ENCODE measurements at regions not wholly inside any gene's neighbourhood (a gene's known extent, or its start where the extent isn't known, plus 50 kb on each side); places are given as distances from the start of the nearest gene placed in this dataset.

GRCh38 chr1:239322369-239322768 lies 64.0 kb upstream of the CHRM3 start:
- Histone ChIP-seq H3K36me3 (no peaks in the 10 kb centered on the region), H3K4me1 (no peaks in the 10 kb centered on the region), H3K27me3 (no peaks in the 10 kb centered on the region), H3K27ac (no peak overlapping the region), H3K9me3 (no peaks in the 10 kb centered on the region), H3K4me3 (no peak overlapping the region), H4K20me1 (no peaks in the 10 kb centered on the region), H3K4me2 (no peak overlapping the region), H3K9ac (no peak overlapping the region)
- TF ChIP-seq Cebpa-rat (IDR thresholded peaks at IDR 0.05) = no peak

DNA sequence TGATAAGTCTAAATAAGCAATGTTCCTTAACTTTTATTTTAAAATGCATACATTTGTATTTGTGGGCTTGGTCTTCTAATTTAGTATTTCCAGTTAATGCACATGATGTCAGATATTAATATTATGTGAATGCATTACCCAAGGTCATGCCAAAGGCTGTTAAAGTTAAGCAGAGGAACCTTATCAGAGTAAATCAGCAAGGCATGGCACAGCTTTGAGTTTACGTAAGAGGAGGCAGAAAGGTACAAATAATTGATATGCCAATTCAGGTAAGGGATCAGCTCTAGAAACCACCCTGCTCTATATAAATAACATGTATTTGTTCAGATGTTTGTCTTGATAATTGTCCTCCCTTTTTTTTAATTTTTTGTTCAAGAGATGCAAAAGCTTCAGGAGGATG lies 64.5 kb upstream of the CHRM3 start:
- Histone ChIP-seq H3K36me3 (no peaks in the 10 kb centered on the region), H3K4me2 (no peak overlapping the region), H3K4me1 (no peaks in the 10 kb centered on the region)

GRCh38 chr1:239317948-239318347 lies 68.4 kb upstream of the CHRM3 start:
- Histone ChIP-seq H3K27me3 (no peaks in the 10 kb centered on the region), H3K4me2 (no peak overlapping the region), H3K4me1 (no peaks in the 10 kb centered on the region), H3K9ac (no peak overlapping the region), H3K36me3 (no peaks in the 10 kb centered on the region), H3K27ac (no peak overlapping the region), H3K9me3 (no peaks in the 10 kb centered on the region), H3K4me3 (no peak overlapping the region), H4K20me1 (no peaks in the 10 kb centered on the region)
- TF ChIP-seq Cebpa-rat (IDR thresholded peaks at IDR 0.05) = no peak

More for the DNA sequence above, 64.5 kb upstream of the CHRM3 start:
- Histone ChIP-seq H3K27me3 (no peaks in the 10 kb centered on the region), H4K20me1 (no peaks in the 10 kb centered on the region), H3K9ac (no peak overlapping the region), H3K4me3 (no peak overlapping the region), H3K27ac (no peak overlapping the region), H3K9me3 (no peaks in the 10 kb centered on the region)
- TF ChIP-seq Cebpa-rat (IDR thresholded peaks at IDR 0.05) = no peak

DNA sequence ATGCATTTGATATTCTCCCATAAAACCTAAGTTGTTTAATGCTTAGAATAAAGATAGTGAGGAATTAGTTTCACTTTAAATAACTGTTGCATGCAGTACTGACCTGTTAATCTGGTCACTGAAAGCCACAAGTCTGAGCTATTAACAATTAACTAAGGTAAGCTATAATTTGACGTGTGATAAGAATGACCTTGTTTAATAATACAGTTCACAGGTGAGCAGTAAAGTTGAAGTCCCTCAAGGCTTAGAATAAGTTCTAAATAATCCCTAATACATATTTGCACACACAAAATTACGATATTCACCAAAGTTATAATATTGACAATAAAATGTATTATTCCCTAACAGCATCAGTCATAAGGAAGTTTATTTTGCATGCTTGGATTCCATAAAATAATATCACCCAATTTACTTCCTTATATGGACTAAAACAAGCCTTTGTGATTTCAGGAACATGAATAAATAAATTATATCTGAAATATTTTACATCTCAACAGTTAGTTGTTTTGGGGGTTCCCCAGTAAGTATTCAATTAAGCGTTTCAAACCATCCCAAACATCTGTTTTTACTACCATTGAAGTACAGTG lies 70.6 kb upstream of the CHRM3 start:
- H3K4me1 ChIP-seq = no peaks in the 10 kb centered on the region
- no peaks in the 10 kb centered on the region for H4K20me1 ChIP-seq
- H3K9me3 ChIP-seq = no peaks in the 10 kb centered on the region
- no peak overlapping the region for H3K9ac ChIP-seq
- H3K27ac ChIP-seq = no peak overlapping the region
- no peak for TF ChIP-seq Cebpa-rat (IDR thresholded peaks at IDR 0.05)
- H3K4me3 ChIP-seq = no peak overlapping the region
- no peaks in the 10 kb centered on the region for H3K27me3 ChIP-seq
- no peak overlapping the region for H3K4me2 ChIP-seq
- H3K36me3 ChIP-seq = no peaks in the 10 kb centered on the region

DNA sequence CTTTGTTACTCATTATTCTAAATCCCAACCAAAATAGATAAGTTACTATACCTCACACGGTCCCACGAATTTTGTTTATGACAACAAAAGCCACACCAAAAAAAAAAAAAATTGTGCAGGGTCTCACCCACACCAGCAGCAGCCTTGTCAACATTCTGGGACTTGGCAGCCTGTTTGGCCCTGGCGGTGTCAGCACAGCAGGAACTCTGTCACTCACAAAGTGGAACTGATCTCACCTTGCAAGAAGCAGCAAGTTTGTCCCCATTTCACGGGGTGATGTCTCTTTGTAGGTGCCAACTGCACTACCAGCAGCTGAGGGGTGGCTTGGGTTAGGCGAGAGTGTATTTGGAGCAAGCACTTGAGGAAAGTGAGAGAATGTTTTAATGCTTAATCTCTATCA lies 75.0 kb upstream of the CHRM3 start:
- Histone ChIP-seq H3K4me3 (no peak overlapping the region), H4K20me1 (no peaks in the 10 kb centered on the region), H3K27ac (no peak overlapping the region), H3K9ac (no peak overlapping the region), H3K4me2 (no peak overlapping the region), H3K36me3 (no peaks in the 10 kb centered on the region), H3K9me3 (no peaks in the 10 kb centered on the region), H3K4me1 (no peaks in the 10 kb centered on the region), H3K27me3 (no peaks in the 10 kb centered on the region)
- TF ChIP-seq Cebpa-rat (IDR thresholded peaks at IDR 0.05) = no peak

- Histone ChIP-seq H4K20me1 (no peaks in the 10 kb centered on the region), H3K4me3 (no peak overlapping the region), H3K4me2 (no peak overlapping the region), H3K36me3 (no peaks in the 10 kb centered on the region), H3K27me3 (no peaks in the 10 kb centered on the region), H3K9me3 (no peaks in the 10 kb centered on the region), H3K27ac (no peak overlapping the region), H3K9ac (no peak overlapping the region), H3K4me1 (no peaks in the 10 kb centered on the region)
- no peak for TF ChIP-seq Cebpa-rat (IDR thresholded peaks at IDR 0.05)
Measured at GRCh38 chr1:239308701-239309333, 77.6 kb upstream of the CHRM3 start.

GRCh38 chr1:239307886-239308285 lies 78.5 kb upstream of the CHRM3 start:
- no peaks in the 10 kb centered on the region for H3K36me3 ChIP-seq
- H3K9me3 ChIP-seq = no peaks in the 10 kb centered on the region
- no peaks in the 10 kb centered on the region for H3K4me1 ChIP-seq
- H3K4me2 ChIP-seq = no peak overlapping the region
- H3K27ac ChIP-seq = no peak overlapping the region
- H4K20me1 ChIP-seq = no peaks in the 10 kb centered on the region
- no peak for TF ChIP-seq Cebpa-rat (IDR thresholded peaks at IDR 0.05)
- no peak overlapping the region for H3K9ac ChIP-seq
- H3K4me3 ChIP-seq = no peak overlapping the region
- H3K27me3 ChIP-seq = no peaks in the 10 kb centered on the region

DNA sequence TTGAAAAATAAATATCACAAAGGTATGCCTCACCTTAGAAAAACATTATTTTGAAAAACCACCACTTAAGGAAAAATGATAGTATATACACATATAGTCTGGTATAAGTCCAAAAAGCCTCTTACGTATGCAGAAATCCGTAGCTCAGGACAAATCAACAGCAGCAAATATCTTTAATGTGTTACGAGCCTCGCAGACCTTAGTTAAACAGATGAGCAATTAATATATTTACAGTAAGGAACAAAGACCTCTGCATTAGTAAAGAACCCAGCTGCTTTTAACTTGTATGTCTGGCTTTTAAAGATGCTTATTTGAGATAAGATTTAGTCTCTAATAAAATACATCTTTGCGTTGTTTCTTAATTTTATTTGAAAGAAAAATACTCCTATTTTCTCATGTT lies 79.9 kb upstream of the CHRM3 start:
- no peaks in the 10 kb centered on the region for H3K36me3 ChIP-seq
- no peak overlapping the region for H3K4me3 ChIP-seq
- no peak for TF ChIP-seq Cebpa-rat (IDR thresholded peaks at IDR 0.05)
- no peak overlapping the region for H3K9ac ChIP-seq
- H4K20me1 ChIP-seq = no peaks in the 10 kb centered on the region
- no peaks in the 10 kb centered on the region for H3K9me3 ChIP-seq
- no peaks in the 10 kb centered on the region for H3K27me3 ChIP-seq
- H3K4me2 ChIP-seq = no peak overlapping the region
- no peaks in the 10 kb centered on the region for H3K4me1 ChIP-seq
- no peak overlapping the region for H3K27ac ChIP-seq

DNA sequence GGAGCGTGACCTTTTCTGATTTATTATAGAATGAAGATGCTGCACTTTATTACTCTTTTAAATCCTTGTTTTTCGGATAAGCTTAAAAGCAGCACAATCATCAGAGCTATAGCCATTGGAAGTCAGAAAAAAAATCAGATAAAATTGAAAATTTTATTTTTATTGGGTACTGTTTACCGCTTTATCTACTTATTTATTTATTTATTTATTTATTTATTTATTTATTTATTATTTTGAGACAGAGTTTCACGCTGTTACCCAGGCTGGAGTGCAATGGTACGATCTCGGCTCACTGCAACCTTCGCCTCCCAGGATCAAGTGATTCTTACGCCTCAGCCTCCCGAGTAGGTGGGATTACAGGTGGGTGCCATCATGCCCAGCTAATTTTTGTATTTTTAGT lies 83.1 kb upstream of the CHRM3 start:
- H3K9me3 ChIP-seq = no peaks in the 10 kb centered on the region
- H3K9ac ChIP-seq = no peak overlapping the region
- H3K27me3 ChIP-seq = no peaks in the 10 kb centered on the region
- H3K4me3 ChIP-seq = no peak overlapping the region
- no peak overlapping the region for H3K4me2 ChIP-seq
- H4K20me1 ChIP-seq = no peaks in the 10 kb centered on the region
- no peak for TF ChIP-seq Cebpa-rat (IDR thresholded peaks at IDR 0.05)
- no peaks in the 10 kb centered on the region for H3K4me1 ChIP-seq
- no peak overlapping the region for H3K27ac ChIP-seq
- H3K36me3 ChIP-seq = no peaks in the 10 kb centered on the region

DNA sequence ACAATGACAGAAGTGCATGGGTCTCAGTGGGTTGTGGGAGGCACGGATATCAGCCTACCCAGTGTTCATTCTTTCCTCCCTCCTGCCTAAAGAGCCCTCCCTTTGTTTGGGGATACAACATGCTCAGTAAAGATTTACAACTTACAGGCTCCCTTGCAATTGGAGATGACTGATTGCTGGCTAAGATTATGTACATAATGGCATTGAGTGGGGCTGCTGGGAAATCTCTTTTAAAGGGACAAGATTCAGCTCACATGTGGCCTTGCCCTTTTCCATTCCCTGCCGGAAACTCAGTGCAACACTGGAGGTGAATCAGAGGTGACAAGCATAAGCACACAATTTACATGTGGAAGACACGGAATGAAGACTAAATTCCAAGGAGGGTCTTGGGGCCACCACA lies 83.7 kb upstream of the CHRM3 start:
- no peak overlapping the region for H3K27ac ChIP-seq
- H3K36me3 ChIP-seq = no peaks in the 10 kb centered on the region

DNA sequence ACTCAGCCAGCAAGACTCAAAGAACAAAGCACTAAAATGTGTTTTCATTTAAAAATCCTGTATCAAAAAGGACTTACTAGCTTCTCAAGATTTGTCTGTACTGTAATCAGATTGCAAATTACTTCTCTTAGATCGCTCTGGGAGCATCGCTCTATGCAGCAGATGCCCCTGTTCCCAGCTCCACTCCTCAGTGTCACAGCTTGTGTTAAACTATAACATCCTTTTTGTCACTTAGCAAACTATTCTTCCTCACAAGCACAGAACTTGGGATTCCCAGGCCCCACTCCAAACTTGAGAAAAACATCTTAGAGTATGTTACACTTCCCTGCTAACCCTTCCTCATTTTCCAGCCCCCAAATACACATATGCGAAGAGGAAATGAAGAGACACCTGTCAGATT lies 85.1 kb upstream of the CHRM3 start:
- H4K20me1 ChIP-seq = no peaks in the 10 kb centered on the region
- TF ChIP-seq Cebpa-rat (IDR thresholded peaks at IDR 0.05) = no peak
- H3K9me3 ChIP-seq = no peaks in the 10 kb centered on the region
- no peak overlapping the region for H3K4me2 ChIP-seq
- no peaks in the 10 kb centered on the region for H3K36me3 ChIP-seq
- H3K9ac ChIP-seq = no peak overlapping the region
- H3K4me1 ChIP-seq = no peaks in the 10 kb centered on the region
- no peak overlapping the region for H3K27ac ChIP-seq
- H3K27me3 ChIP-seq = no peaks in the 10 kb centered on the region
- no peak overlapping the region for H3K4me3 ChIP-seq

More for the DNA sequence above, 83.7 kb upstream of the CHRM3 start:
- Histone ChIP-seq H4K20me1 (no peaks in the 10 kb centered on the region), H3K27me3 (no peaks in the 10 kb centered on the region), H3K9me3 (no peaks in the 10 kb centered on the region), H3K4me1 (no peaks in the 10 kb centered on the region), H3K9ac (no peak overlapping the region), H3K4me2 (no peak overlapping the region), H3K4me3 (no peak overlapping the region)
- TF ChIP-seq Cebpa-rat (IDR thresholded peaks at IDR 0.05) = no peak

All from BLaER1 (cell line).